ENCODE measurements at regions not wholly inside any gene's neighbourhood (a gene's known extent, or its start where the extent isn't known, plus 50 kb on each side); places are given as distances from the start of the nearest gene placed in this dataset.

DNA sequence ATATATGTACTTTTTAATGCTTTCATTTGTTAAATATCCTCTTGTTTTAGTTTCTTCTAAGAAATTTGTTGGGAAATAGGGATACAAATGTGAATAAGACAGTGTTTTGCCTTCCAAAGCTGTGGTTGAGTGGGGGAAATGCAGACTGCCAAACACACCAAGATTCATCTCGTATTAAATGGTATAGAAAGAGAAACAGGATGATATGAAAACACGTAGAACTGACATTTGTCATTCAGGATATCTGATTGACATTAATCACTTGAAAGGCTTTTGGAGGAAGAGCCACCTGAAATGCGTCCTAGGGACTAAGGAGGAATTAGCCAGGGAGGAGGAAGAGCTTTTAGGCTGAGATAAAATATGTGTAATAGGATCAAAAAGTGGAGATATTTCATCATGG, 287.4 kb upstream of the SEMA3C start:
- Histone ChIP-seq H3K4me2 (ENCODE audit: extremely low read depth, insufficient read depth, low read length) (no peak overlapping the region), H3K4me1 (ENCODE audit: control insufficient read depth, extremely low read depth, insufficient read depth, low read length) (peaks cover 11% of the 10 kb centered on the region), H2AFZ (ENCODE audit: low read length) (no peak overlapping the region), H3K36me3 (ENCODE audit: control insufficient read depth, insufficient read depth, low read length) (no peaks in the 10 kb centered on the region), H3K4me3 (replicated peaks in 1 of 4; ENCODE audit: control extremely low read depth in 1 of 4, insufficient read depth in 1 of 4, low read depth in 3 of 4, low read length in 4 of 4) (no peak overlapping the region), H3K9ac (ENCODE audit: insufficient read depth, low read length) (no peak overlapping the region), H3K79me2 (ENCODE audit: control insufficient read depth, insufficient read depth, low read length) (no peaks in the 10 kb centered on the region), H3K9me3 (ENCODE audit: control insufficient read depth, insufficient read depth, low read depth, low read length) (no peaks in the 10 kb centered on the region), H3K27ac (ENCODE audit: insufficient read depth, low read length) (no peak overlapping the region), H3K27me3 (ENCODE audit: control insufficient read depth, insufficient read depth, low read length) (no peaks in the 10 kb centered on the region), H4K20me1 (ENCODE audit: control insufficient read depth, extremely low read depth, insufficient read depth, low read length) (no peaks in the 10 kb centered on the region)
- TF ChIP-seq CTCF (conservative IDR thresholded peaks at IDR 0.05 in 1 of 2, IDR thresholded peaks at IDR 0.05 in 1 of 2; ENCODE audit: low read depth in 1 of 2, low read length in 2 of 2) (no peak), EZH2 (IDR thresholded peaks at IDR 0.05; ENCODE audit: low read length, missing control alignments) (no peak)
- no peak for DNase-seq (ENCODE audit: low read depth in 2 of 2)

DNA sequence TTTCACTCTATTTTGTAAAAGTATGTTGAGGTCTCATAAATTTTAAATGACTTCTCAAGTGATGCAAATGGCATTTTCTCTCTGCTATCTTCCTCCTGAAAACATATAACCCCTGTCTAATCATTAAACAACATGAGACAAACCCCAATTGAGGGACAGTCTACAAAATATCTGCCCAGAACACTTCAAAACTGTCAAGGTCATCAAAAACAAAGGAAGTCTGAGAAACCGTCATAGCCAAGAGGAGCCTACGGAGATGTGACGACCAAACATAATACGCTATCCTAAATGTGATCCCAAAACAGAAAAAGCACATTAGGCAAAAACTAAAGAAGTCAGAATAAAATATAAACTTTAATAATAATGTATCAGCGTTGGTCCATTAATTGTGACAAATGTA, 282.3 kb upstream of the SEMA3C start:
- TF ChIP-seq CTCF (conservative IDR thresholded peaks at IDR 0.05 in 1 of 2, IDR thresholded peaks at IDR 0.05 in 1 of 2; ENCODE audit: low read depth in 1 of 2, low read length in 2 of 2) (no peak), EZH2 (IDR thresholded peaks at IDR 0.05; ENCODE audit: low read length, missing control alignments) (no peak)
- Histone ChIP-seq H3K9ac (ENCODE audit: insufficient read depth, low read length) (no peak overlapping the region), H3K79me2 (ENCODE audit: control insufficient read depth, insufficient read depth, low read length) (no peaks in the 10 kb centered on the region), H3K27me3 (ENCODE audit: control insufficient read depth, insufficient read depth, low read length) (no peaks in the 10 kb centered on the region), H3K36me3 (ENCODE audit: control insufficient read depth, insufficient read depth, low read length) (no peaks in the 10 kb centered on the region), H3K4me3 (replicated peaks in 1 of 4; ENCODE audit: control extremely low read depth in 1 of 4, insufficient read depth in 1 of 4, low read depth in 3 of 4, low read length in 4 of 4) (no peak overlapping the region), H3K4me1 (ENCODE audit: control insufficient read depth, extremely low read depth, insufficient read depth, low read length) (no peaks in the 10 kb centered on the region), H2AFZ (ENCODE audit: low read length) (no peak overlapping the region), H4K20me1 (ENCODE audit: control insufficient read depth, extremely low read depth, insufficient read depth, low read length) (no peaks in the 10 kb centered on the region), H3K27ac (ENCODE audit: insufficient read depth, low read length) (no peak overlapping the region), H3K9me3 (ENCODE audit: control insufficient read depth, insufficient read depth, low read depth, low read length) (no peaks in the 10 kb centered on the region), H3K4me2 (ENCODE audit: extremely low read depth, insufficient read depth, low read length) (no peak overlapping the region)
- DNase-seq (ENCODE audit: low read depth in 2 of 2), result no peak

GRCh38 chr7:81198766-81199165, 279.9 kb upstream of the SEMA3C start:
- Histone ChIP-seq H3K9ac (ENCODE audit: insufficient read depth, low read length) (no peak overlapping the region), H3K27me3 (ENCODE audit: control insufficient read depth, insufficient read depth, low read length) (no peaks in the 10 kb centered on the region), H3K4me2 (ENCODE audit: extremely low read depth, insufficient read depth, low read length) (no peak overlapping the region), H3K9me3 (ENCODE audit: control insufficient read depth, insufficient read depth, low read depth, low read length) (no peaks in the 10 kb centered on the region), H3K36me3 (ENCODE audit: control insufficient read depth, insufficient read depth, low read length) (no peaks in the 10 kb centered on the region), H4K20me1 (ENCODE audit: control insufficient read depth, extremely low read depth, insufficient read depth, low read length) (no peaks in the 10 kb centered on the region), H3K79me2 (ENCODE audit: control insufficient read depth, insufficient read depth, low read length) (no peaks in the 10 kb centered on the region), H3K27ac (ENCODE audit: insufficient read depth, low read length) (no peak overlapping the region), H2AFZ (ENCODE audit: low read length) (no peak overlapping the region), H3K4me3 (replicated peaks in 1 of 4; ENCODE audit: control extremely low read depth in 1 of 4, insufficient read depth in 1 of 4, low read depth in 3 of 4, low read length in 4 of 4) (no peak overlapping the region), H3K4me1 (ENCODE audit: control insufficient read depth, extremely low read depth, insufficient read depth, low read length) (no peaks in the 10 kb centered on the region)
- TF ChIP-seq CTCF (conservative IDR thresholded peaks at IDR 0.05 in 1 of 2, IDR thresholded peaks at IDR 0.05 in 1 of 2; ENCODE audit: low read depth in 1 of 2, low read length in 2 of 2), result no peak
- no peak for TF ChIP-seq EZH2 (IDR thresholded peaks at IDR 0.05; ENCODE audit: low read length, missing control alignments)
- no peak for DNase-seq (ENCODE audit: low read depth in 2 of 2)

Data from fibroblast of lung (primary cell).